K562 (cell line): ENCODE measurements at regions not wholly inside any gene's neighbourhood (a gene's known extent, or its start where the extent isn't known, plus 50 kb on each side); places are given as distances from the start of the nearest gene placed in this dataset.

ENCODE experiments used
- ZHX1 ChIP-seq: fragments of 150-350 bp; conservative IDR thresholded peaks from 2 replicates; pipeline ENCODE4 v1.6.1; 2014; ENCODE audit warnings: low read length
- TF ChIP-seq, protein P1 (sequence below): sonication (generic); formaldehyde crosslinking; IDR thresholded peaks from 2 replicates; pipeline ENCODE4 v1.8.0; 2023; ENCODE audit warnings: missing genetic modification reagents, mild to moderate bottlenecking, borderline replicate concordance

- TF ChIP-seq, protein P1, sequence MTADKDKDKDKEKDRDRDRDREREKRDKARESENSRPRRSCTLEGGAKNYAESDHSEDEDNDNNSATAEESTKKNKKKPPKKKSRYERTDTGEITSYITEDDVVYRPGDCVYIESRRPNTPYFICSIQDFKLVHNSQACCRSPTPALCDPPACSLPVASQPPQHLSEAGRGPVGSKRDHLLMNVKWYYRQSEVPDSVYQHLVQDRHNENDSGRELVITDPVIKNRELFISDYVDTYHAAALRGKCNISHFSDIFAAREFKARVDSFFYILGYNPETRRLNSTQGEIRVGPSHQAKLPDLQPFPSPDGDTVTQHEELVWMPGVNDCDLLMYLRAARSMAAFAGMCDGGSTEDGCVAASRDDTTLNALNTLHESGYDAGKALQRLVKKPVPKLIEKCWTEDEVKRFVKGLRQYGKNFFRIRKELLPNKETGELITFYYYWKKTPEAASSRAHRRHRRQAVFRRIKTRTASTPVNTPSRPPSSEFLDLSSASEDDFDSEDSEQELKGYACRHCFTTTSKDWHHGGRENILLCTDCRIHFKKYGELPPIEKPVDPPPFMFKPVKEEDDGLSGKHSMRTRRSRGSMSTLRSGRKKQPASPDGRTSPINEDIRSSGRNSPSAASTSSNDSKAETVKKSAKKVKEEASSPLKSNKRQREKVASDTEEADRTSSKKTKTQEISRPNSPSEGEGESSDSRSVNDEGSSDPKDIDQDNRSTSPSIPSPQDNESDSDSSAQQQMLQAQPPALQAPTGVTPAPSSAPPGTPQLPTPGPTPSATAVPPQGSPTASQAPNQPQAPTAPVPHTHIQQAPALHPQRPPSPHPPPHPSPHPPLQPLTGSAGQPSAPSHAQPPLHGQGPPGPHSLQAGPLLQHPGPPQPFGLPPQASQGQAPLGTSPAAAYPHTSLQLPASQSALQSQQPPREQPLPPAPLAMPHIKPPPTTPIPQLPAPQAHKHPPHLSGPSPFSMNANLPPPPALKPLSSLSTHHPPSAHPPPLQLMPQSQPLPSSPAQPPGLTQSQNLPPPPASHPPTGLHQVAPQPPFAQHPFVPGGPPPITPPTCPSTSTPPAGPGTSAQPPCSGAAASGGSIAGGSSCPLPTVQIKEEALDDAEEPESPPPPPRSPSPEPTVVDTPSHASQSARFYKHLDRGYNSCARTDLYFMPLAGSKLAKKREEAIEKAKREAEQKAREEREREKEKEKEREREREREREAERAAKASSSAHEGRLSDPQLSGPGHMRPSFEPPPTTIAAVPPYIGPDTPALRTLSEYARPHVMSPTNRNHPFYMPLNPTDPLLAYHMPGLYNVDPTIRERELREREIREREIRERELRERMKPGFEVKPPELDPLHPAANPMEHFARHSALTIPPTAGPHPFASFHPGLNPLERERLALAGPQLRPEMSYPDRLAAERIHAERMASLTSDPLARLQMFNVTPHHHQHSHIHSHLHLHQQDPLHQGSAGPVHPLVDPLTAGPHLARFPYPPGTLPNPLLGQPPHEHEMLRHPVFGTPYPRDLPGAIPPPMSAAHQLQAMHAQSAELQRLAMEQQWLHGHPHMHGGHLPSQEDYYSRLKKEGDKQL (CRISPR knock-in tag) = no peak
- TF ChIP-seq ZHX1 = no peak
Observed at GRCh38 chr1:221138516-221138915, 259.3 kb downstream of the HLX start (continued).
